ENCODE measurements at regions not wholly inside any gene's neighbourhood (a gene's known extent, or its start where the extent isn't known, plus 50 kb on each side); places are given as distances from the start of the nearest gene placed in this dataset.

DNA sequence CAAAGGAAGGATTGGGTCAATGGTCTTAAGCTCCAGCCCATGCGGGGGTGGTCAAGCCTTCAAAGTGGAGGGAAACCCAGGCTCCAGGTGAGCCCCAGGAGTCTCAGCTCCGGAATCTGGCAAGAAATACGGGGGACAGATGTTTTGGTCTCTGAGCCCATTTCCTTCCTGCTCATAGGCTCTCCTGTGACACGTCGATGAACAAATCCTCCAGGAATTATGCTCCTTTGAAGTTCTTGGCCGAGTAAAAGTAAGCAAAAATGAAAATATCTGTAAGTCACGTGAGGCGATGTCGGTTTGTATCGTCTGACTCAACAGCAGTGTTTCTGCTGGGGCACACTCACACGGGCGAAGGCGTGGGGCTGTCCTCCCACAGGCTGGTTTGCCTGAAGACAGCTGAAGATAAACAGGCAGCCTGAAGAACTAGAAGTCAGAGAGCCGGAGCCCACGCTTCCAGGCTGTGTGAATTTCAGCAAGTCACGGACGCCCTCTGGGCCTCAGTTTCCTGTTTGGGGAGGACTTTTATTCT is 52.6 kb upstream of the SMNDC1 start:
- Histone ChIP-seq H3K27me3 (ENCODE audit: control insufficient read depth in 1 of 2, insufficient read depth in 2 of 2, low read length in 2 of 2) (no peaks in the 10 kb centered on the region), H3K9me3 (ENCODE audit: control insufficient read depth in 1 of 2, insufficient read depth in 1 of 2, low read length in 2 of 2) (no peaks in the 10 kb centered on the region), H3K36me3 (ENCODE audit: insufficient read depth, low read length) (no peaks in the 10 kb centered on the region), H3K27ac (ENCODE audit: low read depth in 1 of 2, low read length in 2 of 2) (peak overlapping the region; percentile 37 to 69), H3K4me1 (ENCODE audit: insufficient read depth, low read length) (peaks cover 68% of the 10 kb centered on the region), H3K4me3 (ENCODE audit: low read length) (peak overlapping the region; percentile 21)
- TF ChIP-seq, protein P1, sequence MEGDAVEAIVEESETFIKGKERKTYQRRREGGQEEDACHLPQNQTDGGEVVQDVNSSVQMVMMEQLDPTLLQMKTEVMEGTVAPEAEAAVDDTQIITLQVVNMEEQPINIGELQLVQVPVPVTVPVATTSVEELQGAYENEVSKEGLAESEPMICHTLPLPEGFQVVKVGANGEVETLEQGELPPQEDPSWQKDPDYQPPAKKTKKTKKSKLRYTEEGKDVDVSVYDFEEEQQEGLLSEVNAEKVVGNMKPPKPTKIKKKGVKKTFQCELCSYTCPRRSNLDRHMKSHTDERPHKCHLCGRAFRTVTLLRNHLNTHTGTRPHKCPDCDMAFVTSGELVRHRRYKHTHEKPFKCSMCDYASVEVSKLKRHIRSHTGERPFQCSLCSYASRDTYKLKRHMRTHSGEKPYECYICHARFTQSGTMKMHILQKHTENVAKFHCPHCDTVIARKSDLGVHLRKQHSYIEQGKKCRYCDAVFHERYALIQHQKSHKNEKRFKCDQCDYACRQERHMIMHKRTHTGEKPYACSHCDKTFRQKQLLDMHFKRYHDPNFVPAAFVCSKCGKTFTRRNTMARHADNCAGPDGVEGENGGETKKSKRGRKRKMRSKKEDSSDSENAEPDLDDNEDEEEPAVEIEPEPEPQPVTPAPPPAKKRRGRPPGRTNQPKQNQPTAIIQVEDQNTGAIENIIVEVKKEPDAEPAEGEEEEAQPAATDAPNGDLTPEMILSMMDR (IDR thresholded peaks at IDR 0.05), result no peak
- POLR2A ChIA-PET, result interaction anchor here (0.7 to 2.6 kb wide), 6 partner anchors 13 to 190 kb away, joined by 3 to 15 read pairs (median 4); partner anchors contain the start of genes DUSP5 and SMNDC1
- Mint-ChIP-seq H3K9me3 (no peaks in the 10 kb centered on the region), H3K36me3 (ENCODE audit: low read depth) (no peaks in the 10 kb centered on the region), H3K4me3 (peak overlapping the region; percentile 85), H3K4me1 (ENCODE audit: low read depth) (peaks cover 58% of the 10 kb centered on the region), H3K27ac (peak overlapping the region; percentile 96), H3K27me3 (no peaks in the 10 kb centered on the region)
- intact Hi-C loops (cut with DNase I, micrococcal nuclease), result no loop called here
- peak; percentile 23 to 75 (median 50) for DNase-seq
- CTCF ChIA-PET, result interaction anchor here (1.3 kb wide), 1 partner anchor 9 kb away, joined by 3 read pairs; no protein-coding TSS in a partner anchor
- ATAC-seq (ENCODE audit: poor library complexity), result peak; percentile 28

DNA sequence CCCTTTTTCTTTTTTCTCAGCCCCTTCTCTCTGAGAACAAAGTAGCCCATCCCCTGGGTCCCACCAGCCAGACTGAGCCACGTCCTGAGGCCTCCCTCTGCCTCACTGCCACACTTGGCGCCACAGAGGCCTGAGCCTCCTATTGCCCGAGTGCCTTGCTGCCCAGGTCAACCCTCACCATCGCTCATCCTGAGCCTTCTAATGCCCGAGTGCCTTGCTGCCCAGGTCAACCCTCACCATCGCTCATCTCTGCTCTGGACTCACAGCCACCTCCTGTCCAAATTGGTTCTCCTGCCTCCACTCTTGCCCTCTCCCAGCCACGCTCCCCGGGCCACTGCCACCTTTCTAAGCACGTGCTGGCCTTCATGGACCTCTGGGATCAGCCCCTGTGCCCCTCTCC is 53.2 kb upstream of the SMNDC1 start:
- peaks cover 58% of the 10 kb centered on the region for H3K4me1 Mint-ChIP-seq (ENCODE audit: low read depth)

DNA sequence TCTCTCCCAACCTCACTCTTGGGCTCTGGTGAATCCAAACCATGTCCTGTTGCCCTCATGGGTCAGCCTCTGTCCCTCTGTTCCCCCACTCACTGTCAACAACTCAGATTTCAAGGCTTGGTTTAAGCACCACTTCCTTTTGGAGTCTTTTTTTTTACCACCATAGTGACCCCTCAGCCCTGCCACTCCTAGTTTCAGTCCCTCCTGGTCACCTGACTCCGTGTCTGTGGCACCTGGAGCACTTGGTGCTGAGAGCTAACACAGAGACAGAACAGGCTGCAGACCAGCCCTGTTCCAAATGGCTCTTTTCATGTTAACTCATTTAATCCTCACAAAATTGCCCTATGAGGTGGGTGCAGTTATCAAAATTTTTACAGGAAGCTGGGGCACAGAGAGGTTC is 53.6 kb upstream of the SMNDC1 start:
- Mint-ChIP-seq H3K27me3 (no peaks in the 10 kb centered on the region), H3K27ac (peak overlapping the region; percentile 96), H3K4me3 (peak overlapping the region; percentile 46), H3K4me1 (ENCODE audit: low read depth) (peaks cover 56% of the 10 kb centered on the region), H3K9me3 (no peaks in the 10 kb centered on the region), H3K36me3 (ENCODE audit: low read depth) (no peaks in the 10 kb centered on the region)
- intact Hi-C loops (cut with DNase I, micrococcal nuclease), result no loop called here
- H3K36me3 ChIP-seq (ENCODE audit: insufficient read depth, low read length), result no peaks in the 10 kb centered on the region
- no peak overlapping the region for H3K4me3 ChIP-seq (ENCODE audit: low read length)
- TF ChIP-seq, protein P1 (IDR thresholded peaks at IDR 0.05), result no peak
- H3K27ac ChIP-seq (ENCODE audit: low read depth in 1 of 2, low read length in 2 of 2), result no peak overlapping the region
- H3K4me1 ChIP-seq (ENCODE audit: insufficient read depth, low read length), result peaks cover 71% of the 10 kb centered on the region
- ChIA-PET POLR2A (no interaction called here), CTCF (no interaction called here)
- H3K9me3 ChIP-seq (ENCODE audit: control insufficient read depth in 1 of 2, insufficient read depth in 1 of 2, low read length in 2 of 2), result no peaks in the 10 kb centered on the region
- H3K27me3 ChIP-seq (ENCODE audit: control insufficient read depth in 1 of 2, insufficient read depth in 2 of 2, low read length in 2 of 2), result no peaks in the 10 kb centered on the region
- DNase-seq (no peak), ATAC-seq (ENCODE audit: poor library complexity) (no peak)

More for the DNA sequence above, 53.2 kb upstream of the SMNDC1 start:
- no peaks in the 10 kb centered on the region for H3K9me3 ChIP-seq (ENCODE audit: control insufficient read depth in 1 of 2, insufficient read depth in 1 of 2, low read length in 2 of 2)
- no peaks in the 10 kb centered on the region for H3K36me3 ChIP-seq (ENCODE audit: insufficient read depth, low read length)
- ATAC-seq (ENCODE audit: poor library complexity) (no peak), DNase-seq (no peak)
- Mint-ChIP-seq H3K9me3 (no peaks in the 10 kb centered on the region), H3K36me3 (ENCODE audit: low read depth) (no peaks in the 10 kb centered on the region), H3K4me3 (peak overlapping the region; percentile 46), H3K27ac (peak overlapping the region; percentile 96), H3K27me3 (no peaks in the 10 kb centered on the region)
- H3K27me3 ChIP-seq (ENCODE audit: control insufficient read depth in 1 of 2, insufficient read depth in 2 of 2, low read length in 2 of 2), result no peaks in the 10 kb centered on the region
- CTCF ChIA-PET, result no interaction called here
- POLR2A ChIA-PET, result interaction anchor here (1.3 kb wide), 1 partner anchor 12 kb away, joined by 3 read pairs; no protein-coding TSS in a partner anchor
- peak overlapping the region; percentile 21 for H3K4me3 ChIP-seq (ENCODE audit: low read length)
- TF ChIP-seq, protein P1 (IDR thresholded peaks at IDR 0.05), result no peak
- intact Hi-C loops (cut with DNase I, micrococcal nuclease), result no loop called here
- H3K4me1 ChIP-seq (ENCODE audit: insufficient read depth, low read length), result peaks cover 68% of the 10 kb centered on the region
- peak overlapping the region in 1 of 2 donors; percentile 69 for H3K27ac ChIP-seq (ENCODE audit: low read depth in 1 of 2, low read length in 2 of 2)
